ENCODE measurements at regions not wholly inside any gene's neighbourhood (a gene's known extent, or its start where the extent isn't known, plus 50 kb on each side); places are given as distances from the start of the nearest gene placed in this dataset.
A peak's percentile ranks its signal among the peaks of the same experiment; 100 is the strongest.

DNA sequence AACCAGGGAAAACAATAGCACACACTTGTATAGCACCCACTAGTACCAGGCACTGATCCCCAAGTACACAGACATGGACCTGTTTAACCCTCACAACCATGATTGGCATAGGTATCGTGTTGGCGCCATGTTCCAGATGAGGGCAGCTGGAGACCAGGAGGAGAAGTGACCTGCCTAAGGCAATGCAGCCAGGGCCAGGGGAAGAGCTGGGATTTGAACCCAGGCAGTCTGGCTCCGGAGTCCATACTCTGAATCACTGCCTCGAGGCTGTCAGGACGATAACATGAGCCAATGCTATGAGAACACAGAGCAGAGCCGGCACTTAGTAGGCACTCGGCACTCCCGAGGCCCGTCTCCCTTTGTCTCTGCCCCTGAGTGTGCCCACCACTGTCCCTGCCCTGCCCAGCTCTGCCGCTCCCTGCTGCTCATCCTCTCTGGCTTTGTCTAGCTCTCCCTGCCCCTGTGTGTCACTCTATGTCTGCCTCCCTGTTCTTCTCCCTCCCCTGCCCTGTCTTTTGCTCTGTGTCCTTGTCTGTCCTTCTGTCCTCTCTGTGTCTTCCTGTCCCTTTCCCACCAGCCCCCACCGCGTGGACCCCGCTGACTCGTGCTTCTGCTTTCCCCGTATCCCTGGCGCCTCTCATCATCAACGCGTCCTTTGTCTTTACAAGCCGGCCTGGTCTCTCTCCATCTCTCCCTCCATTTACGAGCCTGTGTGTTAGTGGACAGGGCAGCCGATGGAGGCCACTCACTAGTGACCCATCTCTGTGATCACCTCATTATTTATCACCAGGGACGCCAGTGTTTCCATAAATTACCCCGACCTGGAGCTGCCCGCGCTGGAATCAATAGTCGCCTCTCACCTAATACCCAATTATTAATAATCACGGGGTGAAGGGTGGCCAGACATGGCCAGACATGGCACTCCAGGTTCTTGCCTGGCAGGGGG is 99.4 kb upstream of the MVB12B start:
- TF ChIP-seq TAF1 (IDR thresholded peaks at IDR 0.05; ENCODE audit: borderline replicate concordance, insufficient read depth, low read length): no peak
- TF ChIP-seq SIN3A (IDR thresholded peaks at IDR 0.05; ENCODE audit: borderline replicate concordance, insufficient read depth, low read length): no peak
- no peak for TF ChIP-seq FOXP2 (optimal IDR thresholded peaks at IDR 0.05; ENCODE audit: borderline replicate concordance, extremely low read depth, extremely low read length, insufficient read depth)
- TF ChIP-seq, protein P1, sequence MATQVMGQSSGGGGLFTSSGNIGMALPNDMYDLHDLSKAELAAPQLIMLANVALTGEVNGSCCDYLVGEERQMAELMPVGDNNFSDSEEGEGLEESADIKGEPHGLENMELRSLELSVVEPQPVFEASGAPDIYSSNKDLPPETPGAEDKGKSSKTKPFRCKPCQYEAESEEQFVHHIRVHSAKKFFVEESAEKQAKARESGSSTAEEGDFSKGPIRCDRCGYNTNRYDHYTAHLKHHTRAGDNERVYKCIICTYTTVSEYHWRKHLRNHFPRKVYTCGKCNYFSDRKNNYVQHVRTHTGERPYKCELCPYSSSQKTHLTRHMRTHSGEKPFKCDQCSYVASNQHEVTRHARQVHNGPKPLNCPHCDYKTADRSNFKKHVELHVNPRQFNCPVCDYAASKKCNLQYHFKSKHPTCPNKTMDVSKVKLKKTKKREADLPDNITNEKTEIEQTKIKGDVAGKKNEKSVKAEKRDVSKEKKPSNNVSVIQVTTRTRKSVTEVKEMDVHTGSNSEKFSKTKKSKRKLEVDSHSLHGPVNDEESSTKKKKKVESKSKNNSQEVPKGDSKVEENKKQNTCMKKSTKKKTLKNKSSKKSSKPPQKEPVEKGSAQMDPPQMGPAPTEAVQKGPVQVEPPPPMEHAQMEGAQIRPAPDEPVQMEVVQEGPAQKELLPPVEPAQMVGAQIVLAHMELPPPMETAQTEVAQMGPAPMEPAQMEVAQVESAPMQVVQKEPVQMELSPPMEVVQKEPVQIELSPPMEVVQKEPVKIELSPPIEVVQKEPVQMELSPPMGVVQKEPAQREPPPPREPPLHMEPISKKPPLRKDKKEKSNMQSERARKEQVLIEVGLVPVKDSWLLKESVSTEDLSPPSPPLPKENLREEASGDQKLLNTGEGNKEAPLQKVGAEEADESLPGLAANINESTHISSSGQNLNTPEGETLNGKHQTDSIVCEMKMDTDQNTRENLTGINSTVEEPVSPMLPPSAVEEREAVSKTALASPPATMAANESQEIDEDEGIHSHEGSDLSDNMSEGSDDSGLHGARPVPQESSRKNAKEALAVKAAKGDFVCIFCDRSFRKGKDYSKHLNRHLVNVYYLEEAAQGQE (IDR thresholded peaks at IDR 0.05; ENCODE audit: insufficient read depth in 1 of 2, low read depth in 2 of 2, low read length in 2 of 2): no peak
- no peak for TF ChIP-seq POLR2AphosphoS5 (IDR thresholded peaks at IDR 0.05; ENCODE audit: low read depth, low read length)

DNA sequence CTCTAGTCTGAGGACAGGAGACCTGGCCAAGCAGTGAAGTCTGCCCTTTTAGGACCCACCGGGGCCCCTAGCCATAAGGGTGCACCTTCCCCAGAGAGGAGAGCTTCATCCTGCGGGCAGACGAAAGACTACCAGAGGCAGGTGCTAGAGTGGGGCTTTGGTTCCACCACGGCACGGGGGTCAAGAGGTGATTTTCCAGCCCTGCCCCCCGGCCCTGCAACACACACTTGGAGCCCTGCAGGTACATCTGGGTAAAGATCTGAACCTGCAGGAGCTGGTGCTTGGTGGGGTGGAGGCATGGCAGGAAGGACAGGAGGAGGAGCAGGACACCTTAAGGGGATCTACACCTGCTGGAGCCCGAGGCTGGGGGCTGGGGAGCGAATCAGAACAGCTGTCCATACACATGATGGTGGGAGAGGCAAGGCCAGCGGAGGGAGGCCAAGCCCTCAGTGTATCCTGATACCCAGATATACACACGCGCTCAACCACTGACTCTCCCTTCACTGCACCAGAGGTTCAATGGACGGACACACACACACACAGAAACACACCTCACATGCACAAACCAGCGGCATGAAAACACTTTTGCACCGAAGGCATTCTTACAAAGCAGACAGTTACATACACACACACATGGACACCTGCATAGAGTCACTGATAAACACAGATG is 98.4 kb upstream of the MVB12B start:
- no peak for TF ChIP-seq FOXP2 (optimal IDR thresholded peaks at IDR 0.05; ENCODE audit: borderline replicate concordance, extremely low read depth, extremely low read length, insufficient read depth)
- no peak for TF ChIP-seq TAF1 (IDR thresholded peaks at IDR 0.05; ENCODE audit: borderline replicate concordance, insufficient read depth, low read length)
- TF ChIP-seq SIN3A (IDR thresholded peaks at IDR 0.05; ENCODE audit: borderline replicate concordance, insufficient read depth, low read length): no peak
- TF ChIP-seq, protein P1 (IDR thresholded peaks at IDR 0.05; ENCODE audit: insufficient read depth in 1 of 2, low read depth in 2 of 2, low read length in 2 of 2): no peak
- no peak for TF ChIP-seq POLR2AphosphoS5 (IDR thresholded peaks at IDR 0.05; ENCODE audit: low read depth, low read length)

DNA sequence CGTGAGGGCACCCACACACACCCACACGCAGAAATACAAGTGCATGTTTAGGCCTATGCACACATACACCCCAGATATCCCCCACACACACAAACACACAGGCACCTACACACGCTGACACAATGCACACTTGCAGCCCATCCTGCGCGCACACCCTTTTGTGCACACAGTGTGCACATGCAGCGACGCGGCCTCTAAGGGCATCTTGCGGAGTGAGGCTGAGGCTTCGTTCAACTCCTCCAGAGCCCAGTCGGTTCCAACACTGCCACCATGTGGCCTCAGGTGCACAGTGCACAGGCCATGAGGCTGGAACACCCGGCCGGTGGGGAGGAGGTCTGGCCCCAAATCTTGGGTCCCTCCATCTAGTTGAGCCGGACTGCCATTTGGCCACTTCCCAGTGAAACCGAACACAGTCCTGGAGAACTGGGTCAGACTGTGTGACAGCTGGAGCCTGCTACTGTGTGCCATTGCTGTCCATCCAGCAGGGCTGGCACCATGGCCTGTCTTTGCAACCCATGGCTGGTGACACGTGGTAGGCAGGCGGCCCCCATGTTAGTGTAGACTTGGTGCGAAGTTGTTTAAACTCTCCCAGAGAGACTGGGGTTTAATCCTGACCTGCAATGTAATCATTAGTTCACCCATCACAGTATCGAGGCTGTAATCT is 97.7 kb upstream of the MVB12B start:
- no peak for TF ChIP-seq TAF1 (IDR thresholded peaks at IDR 0.05; ENCODE audit: borderline replicate concordance, insufficient read depth, low read length)
- TF ChIP-seq FOXP2 (optimal IDR thresholded peaks at IDR 0.05; ENCODE audit: borderline replicate concordance, extremely low read depth, extremely low read length, insufficient read depth): peak; percentile 86

DNA sequence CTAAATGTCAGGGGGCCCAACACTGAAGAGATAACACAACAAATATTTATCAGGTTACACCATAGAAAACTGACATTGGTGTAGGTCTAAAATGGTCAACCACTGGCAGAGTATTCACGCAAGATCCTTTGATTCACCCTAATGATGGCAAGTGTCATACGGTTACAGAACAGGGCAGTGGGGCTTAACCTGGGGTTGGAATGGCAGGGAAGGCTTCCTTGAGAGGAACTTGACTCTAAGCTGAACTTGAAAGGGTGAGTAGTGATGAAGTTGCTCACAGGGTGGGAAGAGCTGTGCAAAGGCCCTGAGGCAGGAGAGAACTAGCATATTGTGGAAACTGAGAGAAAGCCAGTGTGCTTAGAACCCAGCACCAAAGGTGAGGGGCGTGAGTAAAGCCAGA is 97.1 kb upstream of the MVB12B start:
- TF ChIP-seq FOXP2 (optimal IDR thresholded peaks at IDR 0.05; ENCODE audit: borderline replicate concordance, extremely low read depth, extremely low read length, insufficient read depth): no peak
- TF ChIP-seq TAF1 (IDR thresholded peaks at IDR 0.05; ENCODE audit: borderline replicate concordance, insufficient read depth, low read length): no peak
- TF ChIP-seq SIN3A (IDR thresholded peaks at IDR 0.05; ENCODE audit: borderline replicate concordance, insufficient read depth, low read length): no peak
- TF ChIP-seq POLR2AphosphoS5 (IDR thresholded peaks at IDR 0.05; ENCODE audit: low read depth, low read length): no peak
- TF ChIP-seq, protein P1 (IDR thresholded peaks at IDR 0.05; ENCODE audit: insufficient read depth in 1 of 2, low read depth in 2 of 2, low read length in 2 of 2): no peak

DNA sequence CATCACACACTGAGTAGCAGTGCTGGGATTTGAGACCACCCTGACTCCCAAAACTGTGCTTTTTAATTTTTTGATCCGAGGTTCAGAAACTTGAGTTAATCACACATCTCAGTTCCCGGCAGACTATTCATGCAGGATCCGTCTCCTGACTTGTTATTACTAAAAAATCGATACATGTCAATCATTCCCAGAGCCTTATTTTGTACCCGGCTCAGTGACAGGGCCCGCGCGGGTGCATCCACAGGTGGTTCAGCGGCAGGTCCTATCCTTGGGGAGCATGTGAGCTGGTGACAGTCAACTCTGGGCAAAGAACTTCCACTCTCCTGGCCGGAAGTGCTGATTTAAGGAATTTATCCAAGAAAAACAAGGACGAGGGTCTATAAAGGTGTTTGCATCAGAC is 95.9 kb upstream of the MVB12B start:
- TF ChIP-seq, protein P1 (IDR thresholded peaks at IDR 0.05; ENCODE audit: insufficient read depth in 1 of 2, low read depth in 2 of 2, low read length in 2 of 2): no peak
- no peak for TF ChIP-seq SIN3A (IDR thresholded peaks at IDR 0.05; ENCODE audit: borderline replicate concordance, insufficient read depth, low read length)
- no peak for TF ChIP-seq TAF1 (IDR thresholded peaks at IDR 0.05; ENCODE audit: borderline replicate concordance, insufficient read depth, low read length)
- TF ChIP-seq FOXP2 (optimal IDR thresholded peaks at IDR 0.05; ENCODE audit: borderline replicate concordance, extremely low read depth, extremely low read length, insufficient read depth): no peak
- no peak for TF ChIP-seq POLR2AphosphoS5 (IDR thresholded peaks at IDR 0.05; ENCODE audit: low read depth, low read length)

Measured in PFSK-1 (cell line).